MM.1S (cell line): ENCODE measurements at regions not wholly inside any gene's neighbourhood (a gene's known extent, or its start where the extent isn't known, plus 50 kb on each side); places are given as distances from the start of the nearest gene placed in this dataset.

Source experiments
- EZH2 ChIP-seq: fragments of 300-600 bp; sonication (generic); optimal IDR thresholded peaks from 2 replicates; pipeline ENCODE3; 2017; ENCODE audit warnings: low read depth, mild to moderate bottlenecking, antibody characterized with exemption, low read length, mixed read lengths
- EZH2phosphoT487 ChIP-seq: fragments of 300-600 bp; sonication (generic); IDR thresholded peaks from 2 replicates; pipeline ENCODE4 v1.6.1; 2018; ENCODE audit warnings: antibody characterized with exemption, low read length
- TF ChIP-seq, protein P1 (sequence below): fragments of 300-600 bp; sonication (generic); IDR thresholded peaks from 2 replicates; pipeline ENCODE4 v1.5.1; 2016; ENCODE audit warnings: antibody characterized with exemption, low read length, mixed read lengths

DNA sequence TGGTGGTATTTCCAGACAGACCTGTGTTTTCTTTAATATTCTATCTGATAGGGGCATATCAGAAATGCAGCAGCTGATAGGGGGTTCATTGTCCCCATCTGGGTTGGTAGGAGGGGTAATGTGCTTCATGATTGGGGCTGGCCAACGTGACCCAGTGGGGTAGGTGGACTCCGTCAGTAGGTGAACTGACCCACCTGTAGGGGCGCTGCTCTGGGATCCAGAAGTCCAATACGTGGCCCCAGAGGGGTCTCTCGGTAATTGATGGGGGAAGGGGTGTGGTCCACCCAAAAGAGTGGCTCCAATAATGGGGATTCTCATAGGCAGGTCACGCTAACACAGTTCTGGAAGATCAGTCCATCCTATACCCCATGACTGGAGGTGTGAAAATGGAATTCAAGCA, 112.0 kb downstream of the PRLHR start:
- TF ChIP-seq EZH2phosphoT487 (no peak), EZH2 (no peak)
- TF ChIP-seq, protein P1, sequence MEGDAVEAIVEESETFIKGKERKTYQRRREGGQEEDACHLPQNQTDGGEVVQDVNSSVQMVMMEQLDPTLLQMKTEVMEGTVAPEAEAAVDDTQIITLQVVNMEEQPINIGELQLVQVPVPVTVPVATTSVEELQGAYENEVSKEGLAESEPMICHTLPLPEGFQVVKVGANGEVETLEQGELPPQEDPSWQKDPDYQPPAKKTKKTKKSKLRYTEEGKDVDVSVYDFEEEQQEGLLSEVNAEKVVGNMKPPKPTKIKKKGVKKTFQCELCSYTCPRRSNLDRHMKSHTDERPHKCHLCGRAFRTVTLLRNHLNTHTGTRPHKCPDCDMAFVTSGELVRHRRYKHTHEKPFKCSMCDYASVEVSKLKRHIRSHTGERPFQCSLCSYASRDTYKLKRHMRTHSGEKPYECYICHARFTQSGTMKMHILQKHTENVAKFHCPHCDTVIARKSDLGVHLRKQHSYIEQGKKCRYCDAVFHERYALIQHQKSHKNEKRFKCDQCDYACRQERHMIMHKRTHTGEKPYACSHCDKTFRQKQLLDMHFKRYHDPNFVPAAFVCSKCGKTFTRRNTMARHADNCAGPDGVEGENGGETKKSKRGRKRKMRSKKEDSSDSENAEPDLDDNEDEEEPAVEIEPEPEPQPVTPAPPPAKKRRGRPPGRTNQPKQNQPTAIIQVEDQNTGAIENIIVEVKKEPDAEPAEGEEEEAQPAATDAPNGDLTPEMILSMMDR, result no peak
